Hepatocyte (in vitro differentiated cells): ENCODE measurements at regions not wholly inside any gene's neighbourhood (a gene's known extent, or its start where the extent isn't known, plus 50 kb on each side); places are given as distances from the start of the nearest gene placed in this dataset.

Source experiments
- EZH2 ChIP-seq: fragments of 200-600 bp; sonication (generic); IDR thresholded peaks from 2 replicates; pipeline ENCODE4 v1.6.1; 2016; ENCODE audit warnings: antibody characterized with exemption, mild to moderate bottlenecking, borderline replicate concordance
- EZH2phosphoT487 ChIP-seq: fragments of 200-600 bp; sonication (generic); IDR thresholded peaks from one replicate; pipeline ENCODE4 v1.6.1; 2018; ENCODE audit warnings: antibody characterized with exemption, mild to moderate bottlenecking, low read depth, moderate library complexity; ENCODE audit not compliant: unreplicated experiment, severe bottlenecking
- TF ChIP-seq, protein P1 (sequence below): fragments of 200-600 bp; sonication (generic); IDR thresholded peaks from 2 replicates; pipeline ENCODE4 v1.5.1; 2016; ENCODE audit warnings: antibody characterized with exemption, mild to moderate bottlenecking; ENCODE audit not compliant: poor library complexity

- TF ChIP-seq, protein P1, sequence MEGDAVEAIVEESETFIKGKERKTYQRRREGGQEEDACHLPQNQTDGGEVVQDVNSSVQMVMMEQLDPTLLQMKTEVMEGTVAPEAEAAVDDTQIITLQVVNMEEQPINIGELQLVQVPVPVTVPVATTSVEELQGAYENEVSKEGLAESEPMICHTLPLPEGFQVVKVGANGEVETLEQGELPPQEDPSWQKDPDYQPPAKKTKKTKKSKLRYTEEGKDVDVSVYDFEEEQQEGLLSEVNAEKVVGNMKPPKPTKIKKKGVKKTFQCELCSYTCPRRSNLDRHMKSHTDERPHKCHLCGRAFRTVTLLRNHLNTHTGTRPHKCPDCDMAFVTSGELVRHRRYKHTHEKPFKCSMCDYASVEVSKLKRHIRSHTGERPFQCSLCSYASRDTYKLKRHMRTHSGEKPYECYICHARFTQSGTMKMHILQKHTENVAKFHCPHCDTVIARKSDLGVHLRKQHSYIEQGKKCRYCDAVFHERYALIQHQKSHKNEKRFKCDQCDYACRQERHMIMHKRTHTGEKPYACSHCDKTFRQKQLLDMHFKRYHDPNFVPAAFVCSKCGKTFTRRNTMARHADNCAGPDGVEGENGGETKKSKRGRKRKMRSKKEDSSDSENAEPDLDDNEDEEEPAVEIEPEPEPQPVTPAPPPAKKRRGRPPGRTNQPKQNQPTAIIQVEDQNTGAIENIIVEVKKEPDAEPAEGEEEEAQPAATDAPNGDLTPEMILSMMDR: no peak
- no peak for TF ChIP-seq EZH2
- no peak for TF ChIP-seq EZH2phosphoT487
These were observed 121.4 kb downstream of the RRAGC start for GRCh38 chr1:38738207-38738606.
